GM19240 (cell line): ENCODE measurements at regions not wholly inside any gene's neighbourhood (a gene's known extent, or its start where the extent isn't known, plus 50 kb on each side); places are given as distances from the start of the nearest gene placed in this dataset.

ENCODE experiments used
- DNase-seq: peaks from one replicate; pipeline ENCODE4 v3.0.0; 2011; ENCODE audit warnings: low spot score; ENCODE audit not compliant: insufficient read length

GRCh38 chr4:57496697-57497471, 386.7 kb upstream of the IGFBP7 start:
- no peak for DNase-seq

GRCh38 chr4:57494821-57495220, 384.6 kb upstream of the IGFBP7 start:
- DNase-seq, result no peak

DNA sequence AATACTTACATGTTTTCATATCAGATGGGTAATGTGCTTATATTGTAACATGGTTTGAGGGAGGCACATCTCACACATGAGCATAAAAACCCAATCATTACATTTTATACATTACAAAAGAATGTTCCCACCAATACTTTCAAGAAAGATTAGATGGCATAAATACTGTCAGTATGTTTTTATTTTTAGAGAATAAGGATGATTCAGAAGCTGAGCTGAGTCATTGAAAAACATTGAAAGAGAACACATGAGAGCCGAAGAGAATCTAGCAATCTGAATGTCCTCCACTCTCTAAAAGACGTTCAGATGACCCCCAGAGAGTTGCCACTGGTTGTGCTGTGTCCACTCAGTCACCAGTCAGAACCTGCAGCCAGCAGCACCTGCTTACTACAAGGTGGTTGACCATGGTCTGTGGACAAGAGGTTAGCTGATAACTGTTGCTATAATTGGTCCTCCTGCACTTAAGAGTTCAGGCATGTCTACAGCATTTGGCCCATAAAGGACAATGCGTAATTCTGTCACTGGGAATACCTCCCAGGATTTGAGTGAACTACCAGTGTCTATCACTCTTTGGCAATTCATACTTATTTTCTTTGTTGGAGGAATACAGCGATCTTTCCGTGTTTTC, 382.2 kb upstream of the IGFBP7 start:
- no peak for DNase-seq

GRCh38 chr4:57491388-57491787, 381.2 kb upstream of the IGFBP7 start:
- no peak for DNase-seq

DNA sequence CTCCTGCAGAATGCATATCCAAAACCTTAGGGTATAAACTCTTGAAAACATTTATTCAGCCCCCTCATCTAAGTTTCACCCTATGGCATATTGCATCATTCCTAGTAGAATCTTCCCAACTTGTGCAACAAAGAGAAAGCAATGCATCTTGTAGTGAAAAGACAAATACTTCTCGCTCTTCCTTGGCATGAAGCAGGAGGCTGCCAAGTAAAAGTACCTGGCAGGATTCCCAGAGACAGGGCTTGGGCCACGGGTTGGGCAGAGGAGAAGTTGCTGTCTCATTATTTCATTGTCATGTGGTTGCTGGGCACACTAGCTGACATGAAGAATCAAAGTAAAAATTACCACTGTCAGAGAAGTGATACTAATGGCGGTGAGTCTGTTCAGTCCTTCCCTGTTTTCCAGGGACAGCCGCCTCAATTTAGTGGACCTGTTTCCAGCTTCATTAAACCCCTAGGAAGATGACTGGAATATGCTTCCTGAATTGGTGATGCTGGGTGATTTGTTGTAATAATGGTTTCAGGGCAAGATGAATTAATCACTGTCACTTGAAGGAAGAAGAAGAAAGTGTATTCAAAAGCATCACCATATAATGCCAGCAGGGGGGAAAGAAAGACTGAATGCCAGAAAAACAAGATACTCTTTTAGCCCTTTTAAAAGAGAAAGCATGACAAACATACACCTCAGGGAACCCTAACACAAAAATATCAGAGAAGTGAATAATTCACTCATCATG, 380.5 kb upstream of the IGFBP7 start:
- DNase-seq, result no peak

DNA sequence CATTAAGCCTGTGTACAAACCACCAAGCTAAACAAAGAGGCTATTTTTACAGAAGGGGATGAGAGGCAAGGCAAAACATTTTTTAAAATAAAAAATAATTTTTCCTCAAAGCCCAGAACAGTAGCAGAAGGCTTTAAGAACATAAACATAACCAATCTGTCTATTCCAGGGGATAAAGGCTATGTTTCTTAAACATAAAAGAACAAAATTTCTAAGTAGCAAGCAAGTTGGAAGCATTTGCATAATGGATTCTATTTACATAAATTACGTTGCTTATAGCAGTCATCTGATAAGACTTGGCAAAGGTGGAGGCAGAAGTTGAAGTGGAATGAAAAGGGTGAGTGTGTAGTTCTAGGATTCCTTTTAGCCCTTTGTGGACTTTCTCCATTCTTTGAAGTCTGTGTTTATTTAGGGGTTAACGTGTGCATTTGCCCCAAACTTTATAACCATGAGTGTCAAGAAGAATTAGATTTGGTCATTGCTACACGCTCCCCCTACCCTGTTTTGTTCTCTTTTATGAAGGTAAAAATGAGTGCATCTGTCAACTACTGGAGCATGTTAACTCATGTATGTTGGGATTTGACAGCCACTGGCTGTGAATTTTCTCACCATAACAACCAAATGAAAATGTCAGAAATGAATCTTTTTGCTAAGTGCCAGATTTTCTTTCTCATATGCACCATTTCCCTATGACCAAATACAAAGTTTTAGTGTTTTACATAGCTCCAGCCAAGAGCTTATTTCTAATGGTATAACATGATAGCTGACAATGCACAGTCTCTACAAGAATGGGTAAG, 378.4 kb upstream of the IGFBP7 start:
- DNase-seq, result no peak

DNA sequence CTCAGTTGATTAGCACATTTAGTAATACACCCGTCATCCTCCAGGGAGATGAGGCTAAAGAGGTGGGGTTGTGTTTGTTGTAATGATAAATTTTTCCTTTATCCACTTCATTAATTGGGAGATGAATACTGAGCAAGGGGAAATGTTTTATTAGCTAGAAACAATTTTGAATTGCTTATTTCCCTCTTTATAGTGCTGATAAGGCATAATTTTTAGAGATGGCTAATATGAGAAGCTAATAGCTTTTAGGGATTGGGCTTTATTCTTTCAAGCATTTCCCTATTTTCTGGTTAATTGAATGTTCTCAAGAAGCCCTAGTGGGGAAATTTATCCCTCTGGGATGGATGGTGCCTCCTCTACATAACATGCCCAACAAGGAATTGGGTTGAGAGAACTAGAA, 365.2 kb upstream of the IGFBP7 start:
- DNase-seq, result no peak

DNA sequence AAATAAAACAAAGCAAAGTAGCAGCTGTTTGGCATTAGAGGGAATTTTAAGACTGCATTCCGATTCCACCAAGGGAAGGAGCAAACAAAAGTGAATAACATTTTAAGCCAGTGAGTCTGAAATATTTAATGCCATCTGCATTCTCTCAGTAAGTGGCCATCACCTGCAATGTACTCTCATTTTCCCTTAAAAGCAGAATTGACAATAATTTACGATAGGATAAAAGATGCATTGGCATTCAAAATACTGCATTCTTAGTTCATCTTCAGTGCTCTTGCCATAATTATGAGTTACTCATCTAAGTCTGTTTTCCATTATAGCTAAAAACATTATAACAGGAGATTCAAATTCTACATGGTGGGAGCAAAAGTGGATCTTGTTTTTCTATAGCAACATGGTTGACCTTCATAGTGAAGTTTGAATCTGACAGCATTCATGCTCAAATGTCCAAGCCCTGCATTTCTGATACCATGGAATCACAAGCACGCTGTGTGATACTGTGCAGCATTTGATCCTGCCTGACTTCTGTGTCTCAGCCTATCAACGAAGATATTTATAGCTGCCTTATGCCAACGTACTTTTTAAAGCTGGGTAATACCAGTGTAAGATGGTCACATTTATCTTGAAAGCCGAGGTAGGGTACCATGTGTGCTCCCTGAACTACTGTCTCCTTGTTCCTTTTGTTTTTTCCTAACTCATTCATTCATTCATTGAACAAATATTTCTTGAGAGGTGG, 355.3 kb upstream of the IGFBP7 start:
- no peak for DNase-seq

- no peak for DNase-seq
Measured at GRCh38 chr4:57462843-57463242, 352.7 kb upstream of the IGFBP7 start.

DNA sequence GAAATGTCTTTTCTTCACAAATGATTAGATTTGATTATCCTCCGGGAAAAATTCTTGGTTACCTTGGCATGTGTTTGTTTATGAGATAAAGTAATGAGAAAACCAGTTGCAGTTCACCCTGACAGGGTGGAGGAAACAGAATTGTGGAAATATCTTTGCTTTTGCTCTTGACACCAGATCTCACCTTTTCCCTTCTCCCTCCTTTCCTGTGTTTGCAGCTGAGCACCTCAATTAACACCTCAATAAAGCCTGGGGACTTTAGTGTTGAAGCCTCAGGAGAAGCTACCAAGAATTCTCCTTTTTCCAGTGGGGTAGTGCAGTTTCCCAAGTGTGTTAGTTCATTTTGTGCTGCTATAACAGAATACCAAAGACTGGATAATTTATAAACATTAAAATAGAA, 350.8 kb upstream of the IGFBP7 start:
- no peak for DNase-seq

- no peak for DNase-seq
Measured at GRCh38 chr4:57448901-57449300, 338.7 kb upstream of the IGFBP7 start.

DNA sequence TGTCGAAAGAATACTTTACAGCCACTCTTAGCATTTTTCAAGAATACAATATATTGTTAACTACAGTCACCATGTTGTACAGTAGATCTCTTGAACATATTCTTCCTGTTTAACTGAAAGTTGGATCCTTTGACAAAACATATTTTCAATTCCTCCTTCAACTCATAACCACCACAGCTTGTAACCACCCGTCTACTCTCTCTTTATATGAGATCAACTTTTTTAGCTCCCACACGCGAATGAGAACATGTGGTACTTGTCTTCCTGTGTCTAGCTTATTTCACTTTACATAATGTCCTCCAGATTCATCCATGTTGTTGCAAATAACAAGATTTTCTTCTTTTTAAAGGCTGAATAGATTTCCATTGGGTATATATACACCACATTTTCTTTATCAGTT, 338.3 kb upstream of the IGFBP7 start:
- no peak for DNase-seq

DNA sequence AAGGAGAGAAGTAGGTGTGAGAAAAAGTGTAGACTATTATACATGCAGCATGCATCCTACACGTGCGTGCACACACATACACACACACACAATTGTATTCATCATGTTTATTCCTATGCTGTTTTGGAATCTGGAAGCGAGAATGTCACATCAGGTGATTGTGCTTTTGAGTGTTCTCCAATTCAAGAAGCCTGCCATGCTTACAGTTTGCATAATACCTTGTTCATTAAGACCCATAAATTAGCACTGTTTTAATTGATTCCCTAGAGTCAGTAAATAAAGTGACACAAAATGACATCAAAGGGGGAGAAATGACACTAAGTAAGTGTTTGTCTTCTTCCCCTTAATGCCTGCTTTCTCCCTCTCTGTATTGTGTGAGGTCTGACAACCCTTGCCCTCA, 336.1 kb upstream of the IGFBP7 start:
- no peak for DNase-seq

DNA sequence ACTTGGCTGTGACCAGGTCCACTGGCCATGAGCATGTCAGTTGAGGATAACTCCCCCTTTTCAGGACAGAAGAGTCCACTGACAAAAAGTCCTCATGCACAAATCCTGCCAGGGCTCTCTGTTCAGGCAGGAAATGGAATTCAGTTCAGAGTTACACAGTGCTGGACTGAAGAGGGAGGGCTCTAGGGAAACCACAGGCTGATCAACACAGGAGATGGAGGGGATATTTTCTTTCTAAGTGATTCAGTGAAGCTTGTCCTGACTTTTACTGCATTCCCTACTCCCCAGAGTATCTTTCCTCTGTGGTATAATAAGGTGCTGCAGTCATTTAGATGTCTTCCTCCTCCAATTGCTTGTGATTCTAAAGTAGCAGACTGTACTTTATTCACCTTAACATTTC, 335.5 kb upstream of the IGFBP7 start:
- no peak for DNase-seq

DNA sequence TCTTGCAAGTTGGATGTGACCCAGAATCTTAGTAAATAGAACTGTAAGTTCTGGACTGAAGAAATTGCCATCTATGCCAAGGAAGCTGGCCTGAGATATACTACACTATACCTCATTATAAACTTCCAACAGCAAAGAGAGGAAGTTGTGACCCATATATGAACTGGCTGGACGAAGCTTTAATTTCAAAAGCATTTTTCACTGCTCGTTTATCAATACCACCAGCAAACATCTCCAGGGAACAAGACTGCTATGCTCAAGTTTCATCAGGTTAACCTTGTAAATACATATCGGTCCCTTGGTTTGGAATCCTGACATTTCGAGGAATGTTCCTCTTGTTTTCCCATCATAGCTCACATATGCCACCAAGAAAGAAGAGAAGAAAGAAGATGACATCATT, 334.5 kb upstream of the IGFBP7 start:
- no peak for DNase-seq

DNA sequence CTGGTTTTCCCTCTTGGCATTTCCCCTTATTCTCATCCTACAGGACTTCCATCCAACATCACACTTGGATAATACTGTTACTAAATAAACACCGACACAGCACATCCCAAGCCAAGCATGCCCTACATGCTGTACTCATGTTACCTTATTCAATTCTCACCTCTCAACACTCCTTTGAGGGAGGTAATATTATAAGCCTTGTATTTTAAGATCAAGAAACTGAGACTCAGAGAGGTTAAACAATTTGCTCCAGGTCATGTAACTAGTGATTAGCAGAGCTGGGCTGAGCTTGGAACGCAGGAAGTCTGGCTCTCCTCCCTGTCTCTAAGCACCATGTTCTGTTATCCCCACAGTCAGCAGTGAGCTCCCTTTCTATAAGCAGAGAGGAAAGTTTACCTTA, 333.6 kb upstream of the IGFBP7 start:
- DNase-seq, result no peak

- DNase-seq, result no peak
Measured at GRCh38 chr4:57443308-57443707, 333.1 kb upstream of the IGFBP7 start.

DNA sequence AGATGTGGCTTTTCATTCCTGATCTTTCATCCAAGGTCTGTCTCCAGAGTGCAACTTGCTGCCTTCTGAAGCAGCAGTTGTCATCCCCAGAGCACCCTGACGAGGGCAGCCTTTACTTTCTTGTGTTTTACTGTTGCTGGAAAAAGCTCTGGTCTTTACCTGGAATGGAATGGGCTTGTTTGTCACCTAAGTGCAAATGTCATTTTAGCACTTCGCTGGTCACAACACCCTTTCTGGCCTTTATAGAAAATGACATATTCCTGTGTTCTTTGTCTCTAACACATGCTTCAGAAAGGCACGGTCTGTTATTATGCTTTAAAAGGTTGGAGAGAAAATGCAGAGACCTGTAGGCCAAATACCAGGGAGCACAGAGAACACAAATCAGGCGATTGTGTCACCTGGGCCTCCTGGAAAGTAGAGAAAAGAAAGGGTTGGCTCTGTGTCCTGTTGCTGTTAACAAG, 332.7 kb upstream of the IGFBP7 start:
- DNase-seq, result no peak

DNA sequence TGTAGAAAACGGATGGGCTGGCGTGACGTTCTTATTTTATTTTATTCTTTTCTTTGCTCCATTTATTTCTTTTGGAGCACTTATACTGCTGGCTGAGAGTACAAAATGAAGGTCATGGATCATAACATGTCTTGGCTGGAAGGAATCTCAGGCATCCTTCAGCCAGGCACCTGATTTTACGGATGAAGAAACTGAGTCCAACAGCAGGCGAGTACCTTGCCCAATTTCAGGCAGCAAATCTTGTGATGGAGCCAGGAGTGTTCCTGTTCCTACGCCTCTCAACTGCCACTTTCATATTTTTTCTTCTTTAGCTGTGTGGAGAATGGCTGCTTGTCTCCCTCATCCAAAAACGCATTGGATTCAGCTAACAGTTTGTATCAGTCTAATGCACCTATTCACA, 332.1 kb upstream of the IGFBP7 start:
- no peak for DNase-seq

GRCh38 chr4:57437649-57438048, 327.5 kb upstream of the IGFBP7 start:
- DNase-seq, result no peak

DNA sequence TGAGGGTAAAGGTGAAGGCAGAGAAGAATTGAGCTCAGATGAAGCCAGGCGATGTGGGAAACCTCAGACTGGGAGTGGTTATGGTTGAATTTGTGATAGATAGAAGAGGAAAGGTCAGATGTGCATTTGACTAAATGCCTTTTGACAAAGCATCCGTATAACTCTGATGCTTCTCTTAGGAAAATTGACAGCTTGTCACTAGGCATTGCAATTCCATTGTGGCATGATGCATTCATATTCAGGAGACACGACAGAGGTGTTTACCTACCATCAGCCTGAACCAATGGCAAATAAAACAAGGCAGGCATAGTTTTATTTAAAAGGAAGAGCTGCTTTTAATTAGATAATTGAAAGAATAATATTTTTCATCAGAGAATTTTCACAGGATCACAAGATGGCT, 325.1 kb upstream of the IGFBP7 start:
- no peak for DNase-seq
